ENCODE measurements at regions not wholly inside any gene's neighbourhood (a gene's known extent, or its start where the extent isn't known, plus 50 kb on each side); places are given as distances from the start of the nearest gene placed in this dataset.

- no peak for TF ChIP-seq REST (IDR thresholded peaks at IDR 0.05)
- no peak for TF ChIP-seq MAX (IDR thresholded peaks at IDR 0.05)
- no peak for TF ChIP-seq NR2F2 (IDR thresholded peaks at IDR 0.05)
- no peak for TF ChIP-seq EGR1 (IDR thresholded peaks at IDR 0.05; ENCODE audit: low read depth in 2 of 2)
These were observed 107.4 kb upstream of the IFNE start (continued) for GRCh38 chr9:21589344-21590056.

GRCh38 chr9:21590058-21590996 is 108.2 kb upstream of the IFNE start:
- TF ChIP-seq CTCF (IDR thresholded peaks at IDR 0.05; ENCODE audit: low read depth, low read length, missing input control) (no peak), YY1 (IDR thresholded peaks at IDR 0.05) (no peak), REST (IDR thresholded peaks at IDR 0.05) (no peak), ATF3 (IDR thresholded peaks at IDR 0.05) (no peak), RXRA (IDR thresholded peaks at IDR 0.05) (no peak)
- WGBS, result 90% methylated on average over 2 of the region's 2 CpGs
- Histone ChIP-seq H3K9ac (ENCODE audit: low read depth in 1 of 2, low read length in 2 of 2) (no peak overlapping the region), H3K9me3 (ENCODE audit: control insufficient read depth in 4 of 4, low read length in 3 of 4) (no peaks in the 10 kb centered on the region), H3K27me3 (ENCODE audit: control insufficient read depth in 4 of 4, insufficient read depth in 4 of 4, low read length in 3 of 4) (peaks cover 0 to 2% (median 0%) of the 10 kb centered on the region in 4 donors), H3K27ac (ENCODE audit: low read depth in 1 of 2, low read length in 2 of 2) (no peak overlapping the region), H3K4me1 (ENCODE audit: control insufficient read depth in 4 of 4, insufficient read depth in 4 of 4, low read length in 3 of 4) (no peaks in the 10 kb centered on the region), H3K4me3 (ENCODE audit: low read depth in 1 of 3, low read length in 3 of 3) (no peak overlapping the region), H3K36me3 (ENCODE audit: control insufficient read depth in 4 of 4, insufficient read depth in 3 of 4, low read depth in 1 of 4, low read length in 3 of 4) (no peaks in the 10 kb centered on the region)
- DNase-seq (ENCODE audit: low spot score), result no peak

All from liver (tissue), 8 donors.